ENCODE measurements at regions not wholly inside any gene's neighbourhood (a gene's known extent, or its start where the extent isn't known, plus 50 kb on each side); places are given as distances from the start of the nearest gene placed in this dataset.
"Not testable (repeated sequence)": the region's sequence is repeated elsewhere in the genome, so short reads cannot be mapped to it uniquely, and the experiment has no call there.

- H3K79me1 ChIP-seq (ENCODE audit: low read depth in 1 of 2, low read length in 2 of 2); H3K27me3 ChIP-seq (ENCODE audit: control insufficient read depth, insufficient read depth, low read length); dilution Hi-C loops (cut with HindIII; ENCODE audit: low sequenced_read_pairs, unreplicated experiment); H4K8ac ChIP-seq (ENCODE audit: low read depth in 2 of 2, low read length in 2 of 2); H3K4me2 ChIP-seq (ENCODE audit: low read depth, low read length); H2AK9ac ChIP-seq (replicated peaks; ENCODE audit: low read depth, low read length, poor library complexity); H2BK5ac ChIP-seq (ENCODE audit: low read depth, low read length, poor library complexity, severe bottlenecking); H2BK120ac ChIP-seq (ENCODE audit: low read depth, low read length); ATAC-seq (ENCODE audit: low read depth); H3K9me3 ChIP-seq (ENCODE audit: control insufficient read depth, insufficient read depth, low read length); H2BK15ac ChIP-seq (ENCODE audit: low read depth, low read length); BruUV-seq (replicated peaks); in situ Hi-C loops (cut with MboI; ENCODE audit: low sequenced_read_pairs); H3K4me3 ChIP-seq (ENCODE audit: insufficient read depth, low read depth, low read length); H2BK20ac ChIP-seq (ENCODE audit: low read depth, low read length); H3K9me1 ChIP-seq (ENCODE audit: insufficient read depth, low read length); H3K4me1 ChIP-seq (ENCODE audit: control insufficient read depth, insufficient read depth, low read length); H3K4ac ChIP-seq (ENCODE audit: low read depth, low read length); H3K9ac ChIP-seq (ENCODE audit: low read depth, low read length); DNase-seq; H3K27ac ChIP-seq (ENCODE audit: insufficient read depth, low read length); H4K91ac ChIP-seq (ENCODE audit: insufficient read depth, low read depth, low read length); H3K14ac ChIP-seq (replicated peaks; ENCODE audit: low read depth, low read length); H3K23ac ChIP-seq (ENCODE audit: low read depth, low read length); H4K5ac ChIP-seq (ENCODE audit: low read depth, low read length); H4K20me1 ChIP-seq (ENCODE audit: insufficient read depth, low read length); H3K36me3 ChIP-seq (ENCODE audit: control insufficient read depth, insufficient read depth, low read length); H2AFZ ChIP-seq (replicated peaks; ENCODE audit: low read length, poor library complexity); H3K56ac ChIP-seq (ENCODE audit: extremely low read depth, insufficient read depth, low read length); H2AK5ac ChIP-seq (ENCODE audit: low read depth, low read length); H3K18ac ChIP-seq (ENCODE audit: low read depth, low read length); intact Hi-C loops (cut with micrococcal nuclease); POLR2A ChIA-PET (ENCODE audit: unreplicated experiment): not testable (repeated sequence)
- 80% methylated on average over 1 of the region's 7 CpGs; no CpG with 5 or more reads in 1 of the 2 experiments for WGBS, 2 experiments (ENCODE audit: extremely low coverage in 2 of 2, insufficient read length in 1 of 2)
- CTCF ChIA-PET, result interaction anchor here (0.6 kb wide), 1 partner anchor 77 kb away, joined by 3 read pairs; no protein-coding TSS in a partner anchor
Observed at GRCh38 chr20:53817513-53817912, 223.9 kb upstream of the ZNF217 start.

Measured in IMR-90 (cell line).